ENCODE measurements at regions not wholly inside any gene's neighbourhood (a gene's known extent, or its start where the extent isn't known, plus 50 kb on each side); places are given as distances from the start of the nearest gene placed in this dataset.

- peaks cover 34% of the 10 kb centered on the region for H3K36me3 ChIP-seq (replicated peaks)
- no peak for DNase-seq
- no peak overlapping the region for H3K4me3 ChIP-seq (ENCODE audit: low read depth, low read length)
- no peak overlapping the region for H3K27ac ChIP-seq
- TF ChIP-seq CTCF (IDR thresholded peaks at IDR 0.05; ENCODE audit: low read depth, low read length, missing control alignments) = no peak
- no peaks in the 10 kb centered on the region for H3K27me3 ChIP-seq (replicated peaks)
- in situ Hi-C loops (cut with HindIII; ENCODE audit: low pct_ligation_motif_present, low sequenced_read_pairs) = no loop called here
Observed at GRCh38 chr17:21537302-21537701, 155.0 kb upstream of the KCNJ18 start.

- DNase-seq = no peak
- in situ Hi-C loops (cut with HindIII; ENCODE audit: low pct_ligation_motif_present, low sequenced_read_pairs) = no loop called here
- no peak overlapping the region for H3K4me3 ChIP-seq (ENCODE audit: low read depth, low read length)
- peaks cover 29% of the 10 kb centered on the region for H3K36me3 ChIP-seq (replicated peaks)
- H3K27ac ChIP-seq = no peak overlapping the region
- no peak for TF ChIP-seq CTCF (IDR thresholded peaks at IDR 0.05; ENCODE audit: low read depth, low read length, missing control alignments)
- no peaks in the 10 kb centered on the region for H3K27me3 ChIP-seq (replicated peaks)
Observed at GRCh38 chr17:21538615-21539014, 153.7 kb upstream of the KCNJ18 start.

- H3K4me3 ChIP-seq (ENCODE audit: low read depth, low read length) = no peak overlapping the region
- in situ Hi-C loops (cut with HindIII; ENCODE audit: low pct_ligation_motif_present, low sequenced_read_pairs) = no loop called here
Observed at GRCh38 chr17:21539146-21539545, 153.2 kb upstream of the KCNJ18 start.

GRCh38 chr17:21540502-21540901 is 151.8 kb upstream of the KCNJ18 start:
- H3K36me3 ChIP-seq (replicated peaks) = peaks cover 17% of the 10 kb centered on the region
- TF ChIP-seq CTCF (IDR thresholded peaks at IDR 0.05; ENCODE audit: low read depth, low read length, missing control alignments) = no peak
- in situ Hi-C loops (cut with HindIII; ENCODE audit: low pct_ligation_motif_present, low sequenced_read_pairs) = no loop called here
- DNase-seq = no peak
- H3K4me3 ChIP-seq (ENCODE audit: low read depth, low read length) = no peak overlapping the region
- no peak overlapping the region for H3K27ac ChIP-seq
- H3K27me3 ChIP-seq (replicated peaks) = no peaks in the 10 kb centered on the region

More at GRCh38 chr17:21539146-21539545, 153.2 kb upstream of the KCNJ18 start:
- Histone ChIP-seq H3K36me3 (replicated peaks) (peaks cover 27% of the 10 kb centered on the region), H3K27me3 (replicated peaks) (no peaks in the 10 kb centered on the region), H3K27ac (no peak overlapping the region)
- no peak for TF ChIP-seq CTCF (IDR thresholded peaks at IDR 0.05; ENCODE audit: low read depth, low read length, missing control alignments)
- no peak for DNase-seq

GRCh38 chr17:21542070-21542469 is 150.3 kb upstream of the KCNJ18 start:
- H3K4me3 ChIP-seq (ENCODE audit: low read depth, low read length) = no peak overlapping the region
- no peaks in the 10 kb centered on the region for H3K27me3 ChIP-seq (replicated peaks)
- peaks cover 20% of the 10 kb centered on the region for H3K36me3 ChIP-seq (replicated peaks)
- in situ Hi-C loops (cut with HindIII; ENCODE audit: low pct_ligation_motif_present, low sequenced_read_pairs) = no loop called here
- no peak for DNase-seq
- TF ChIP-seq CTCF (IDR thresholded peaks at IDR 0.05; ENCODE audit: low read depth, low read length, missing control alignments) = no peak
- no peak overlapping the region for H3K27ac ChIP-seq

- Histone ChIP-seq H3K4me3 (ENCODE audit: low read depth, low read length) (no peak overlapping the region), H3K27ac (no peak overlapping the region), H3K27me3 (replicated peaks) (no peaks in the 10 kb centered on the region), H3K36me3 (replicated peaks) (peaks cover 20% of the 10 kb centered on the region)
- no peak for TF ChIP-seq CTCF (IDR thresholded peaks at IDR 0.05; ENCODE audit: low read depth, low read length, missing control alignments)
- DNase-seq = no peak
- in situ Hi-C loops (cut with HindIII; ENCODE audit: low pct_ligation_motif_present, low sequenced_read_pairs) = no loop called here
Observed at GRCh38 chr17:21542991-21543390, 149.3 kb upstream of the KCNJ18 start.
